Fibroblast of lung (primary cell): ENCODE measurements at regions not wholly inside any gene's neighbourhood (a gene's known extent, or its start where the extent isn't known, plus 50 kb on each side); places are given as distances from the start of the nearest gene placed in this dataset.

Source experiments
- DNase-seq, 2 donors: peaks; one replicate each; pipeline versions ENCODE4 v3.0.0 to v3.0.0-alpha.2; 2010; ENCODE audit warnings: low read depth in 2 of 2
- H2AFZ ChIP-seq: 2 replicates; pipeline ENCODE4 v1.5.1; 2012; ENCODE audit warnings: low read length, control low read depth, inconsistent platforms
- H3K27ac ChIP-seq: 2 replicates; pipeline ENCODE4 v1.5.1; 2011; ENCODE audit warnings: low read length, control low read depth; ENCODE audit not compliant: insufficient read depth
- H3K27me3 ChIP-seq: 2 replicates; pipeline ENCODE4 v1.5.1; 2011; ENCODE audit warnings: mild to moderate bottlenecking, low read length; ENCODE audit not compliant: control insufficient read depth, insufficient read depth
- H3K36me3 ChIP-seq: 2 replicates; pipeline ENCODE4 v1.5.1; 2011; ENCODE audit warnings: low read length; ENCODE audit not compliant: control insufficient read depth, insufficient read depth
- H3K4me1 ChIP-seq: 2 replicates; pipeline ENCODE4 v1.5.1; 2011; ENCODE audit warnings: low read length; ENCODE audit not compliant: control insufficient read depth, insufficient read depth; ENCODE audit errors: extremely low read depth
- H3K4me2 ChIP-seq: 2 replicates; pipeline ENCODE4 v1.5.1; 2011; ENCODE audit warnings: low read length, control low read depth; ENCODE audit not compliant: insufficient read depth; ENCODE audit errors: extremely low read depth
- H3K4me3 ChIP-seq, 4 experiments: fragments of 200-600 bp in 1 of 4; sonication (generic) in 1 of 4; replicated peaks in 1 of 4; 2 replicates each; pipeline ENCODE4 v1.5.1; 2011 to 2016; ENCODE audit warnings: low read length in 4 of 4, low read depth in 3 of 4, mild to moderate bottlenecking in 3 of 4, control low read depth in 2 of 4, inconsistent platforms in 1 of 4, mixed read lengths in 1 of 4; ENCODE audit not compliant: insufficient read depth in 1 of 4; ENCODE audit errors: control extremely low read depth in 1 of 4
- H3K79me2 ChIP-seq: 2 replicates; pipeline ENCODE4 v1.5.1; 2012; ENCODE audit warnings: mild to moderate bottlenecking, low read length, inconsistent platforms; ENCODE audit not compliant: control insufficient read depth, insufficient read depth
- H3K9ac ChIP-seq: 2 replicates; pipeline ENCODE4 v1.5.1; 2011; ENCODE audit warnings: mild to moderate bottlenecking, low read length, control low read depth; ENCODE audit not compliant: insufficient read depth
- H3K9me3 ChIP-seq: 2 replicates; pipeline ENCODE4 v1.5.1; 2012; ENCODE audit warnings: low read depth, low read length; ENCODE audit not compliant: control insufficient read depth, insufficient read depth
- H4K20me1 ChIP-seq: 2 replicates; pipeline ENCODE4 v1.5.1; 2011; ENCODE audit warnings: low read length; ENCODE audit not compliant: control insufficient read depth, insufficient read depth; ENCODE audit errors: extremely low read depth
- CTCF ChIP-seq, 2 donors: IDR thresholded peaks in 1 of 2; conservative IDR thresholded peaks in 1 of 2; 1 replicate in 1 of 2; 2 replicates in 1 of 2; pipeline ENCODE4 v1.5.1; 2011 to 2012; ENCODE audit warnings: low read length in 2 of 2, control low read depth in 1 of 2, inconsistent platforms in 1 of 2, low read depth in 1 of 2, mild to moderate bottlenecking in 1 of 2
- EZH2 ChIP-seq: IDR thresholded peaks from 2 replicates; pipeline ENCODE4 v1.5.1; 2012; ENCODE audit warnings: low read length, control low read depth, mild to moderate bottlenecking; ENCODE audit errors: missing control alignments

- H3K4me1 ChIP-seq: no peaks in the 10 kb centered on the region
- no peaks in the 10 kb centered on the region for H3K9me3 ChIP-seq
- TF ChIP-seq CTCF (conservative IDR thresholded peaks at IDR 0.05 in 1 of 2, IDR thresholded peaks at IDR 0.05 in 1 of 2; ENCODE audit: low read depth in 1 of 2, low read length in 2 of 2): no peak
- no peak for TF ChIP-seq EZH2
- H4K20me1 ChIP-seq: no peaks in the 10 kb centered on the region
- no peaks in the 10 kb centered on the region for H3K27me3 ChIP-seq
- DNase-seq: no peak
- H3K27ac ChIP-seq: no peak overlapping the region
- no peak overlapping the region for H3K4me2 ChIP-seq
- H3K9ac ChIP-seq: no peak overlapping the region
- no peaks in the 10 kb centered on the region for H3K79me2 ChIP-seq
- no peak overlapping the region for H3K4me3 ChIP-seq
- no peak overlapping the region for H2AFZ ChIP-seq
- no peaks in the 10 kb centered on the region for H3K36me3 ChIP-seq
Observed at GRCh38 chr14:97706819-97707218, 909.6 kb downstream of the VRK1 start.

- Histone ChIP-seq H3K4me3 (no peak overlapping the region), H3K4me1 (no peaks in the 10 kb centered on the region), H3K27me3 (no peaks in the 10 kb centered on the region), H3K36me3 (no peaks in the 10 kb centered on the region), H3K4me2 (no peak overlapping the region), H2AFZ (no peak overlapping the region), H4K20me1 (no peaks in the 10 kb centered on the region), H3K9me3 (no peaks in the 10 kb centered on the region), H3K79me2 (no peaks in the 10 kb centered on the region), H3K9ac (no peak overlapping the region), H3K27ac (no peak overlapping the region)
- no peak for DNase-seq
- TF ChIP-seq EZH2 (no peak), CTCF (conservative IDR thresholded peaks at IDR 0.05 in 1 of 2, IDR thresholded peaks at IDR 0.05 in 1 of 2; ENCODE audit: low read depth in 1 of 2, low read length in 2 of 2) (no peak)
Observed at GRCh38 chr14:97707603-97708002, 910.4 kb downstream of the VRK1 start.

DNA sequence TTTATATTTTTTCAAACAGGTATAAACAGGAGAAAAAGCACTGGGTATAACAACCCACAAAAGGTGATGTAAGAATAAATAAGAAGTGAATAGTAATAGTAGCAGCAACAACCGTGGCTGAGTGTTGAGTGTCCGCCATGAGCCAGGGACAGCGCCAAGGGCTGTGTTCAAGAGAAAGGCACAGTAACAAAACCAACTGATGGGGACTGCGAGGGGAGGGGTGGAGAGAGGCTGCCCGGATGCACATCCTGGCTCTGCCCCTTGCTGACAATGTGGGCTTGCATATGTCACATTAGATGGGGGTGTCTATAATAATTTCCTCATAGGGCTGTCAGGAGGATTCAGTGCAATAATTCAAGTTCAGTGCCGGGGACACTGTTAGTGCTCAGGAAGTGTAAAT is 912.4 kb downstream of the VRK1 start:
- TF ChIP-seq CTCF (conservative IDR thresholded peaks at IDR 0.05 in 1 of 2, IDR thresholded peaks at IDR 0.05 in 1 of 2; ENCODE audit: low read depth in 1 of 2, low read length in 2 of 2) (no peak), EZH2 (no peak)
- Histone ChIP-seq H4K20me1 (no peaks in the 10 kb centered on the region), H3K27ac (no peak overlapping the region), H3K4me2 (no peak overlapping the region), H3K36me3 (no peaks in the 10 kb centered on the region), H3K27me3 (no peaks in the 10 kb centered on the region), H3K9me3 (no peaks in the 10 kb centered on the region), H2AFZ (no peak overlapping the region), H3K9ac (no peak overlapping the region), H3K4me3 (no peak overlapping the region), H3K79me2 (no peaks in the 10 kb centered on the region), H3K4me1 (no peaks in the 10 kb centered on the region)
- no peak for DNase-seq
